GM10266 (cell line): ENCODE measurements at regions not wholly inside any gene's neighbourhood (a gene's known extent, or its start where the extent isn't known, plus 50 kb on each side); places are given as distances from the start of the nearest gene placed in this dataset.

ENCODE experiments used
- DNase-seq: peaks from one replicate; pipeline ENCODE4 v3.0.0; 2012; ENCODE audit errors: extremely low spot score
- CTCF ChIP-seq: IDR thresholded peaks from 2 replicates; pipeline ENCODE4 v1.5.1; 2012; ENCODE audit warnings: mild to moderate bottlenecking, low read depth; ENCODE audit not compliant: control insufficient read depth, insufficient read depth; ENCODE audit errors: missing control alignments

- DNase-seq: no peak
- no peak for TF ChIP-seq CTCF
These were observed 139.0 kb upstream of the NCOR2 start for GRCh38 chr12:124706363-124706762.

- TF ChIP-seq CTCF: no peak
- DNase-seq: no peak
These were observed 138.2 kb upstream of the NCOR2 start for GRCh38 chr12:124705545-124706138.

GRCh38 chr12:124704619-124705018, 137.2 kb upstream of the NCOR2 start:
- DNase-seq: no peak
- TF ChIP-seq CTCF: no peak

- TF ChIP-seq CTCF: no peak
- no peak for DNase-seq
These were observed 136.4 kb upstream of the NCOR2 start for GRCh38 chr12:124703856-124704255.

GRCh38 chr12:124702736-124703135, 135.3 kb upstream of the NCOR2 start:
- DNase-seq: no peak

GRCh38 chr12:124700810-124701592, 133.6 kb upstream of the NCOR2 start:
- DNase-seq: no peak
- TF ChIP-seq CTCF: no peak

More at GRCh38 chr12:124702736-124703135, 135.3 kb upstream of the NCOR2 start:
- TF ChIP-seq CTCF: no peak

GRCh38 chr12:124699909-124700308, 132.5 kb upstream of the NCOR2 start:
- no peak for DNase-seq
- no peak for TF ChIP-seq CTCF
